Psoas muscle (tissue), 7 donors: ENCODE measurements at regions not wholly inside any gene's neighbourhood (a gene's known extent, or its start where the extent isn't known, plus 50 kb on each side); places are given as distances from the start of the nearest gene placed in this dataset.

Source experiments
- ATAC-seq, 4 donors: fragments of 200-7000 bp; cut with Tn5 transposase; one replicate each; pipeline ENCODE4 v1.9.1; 2020; ENCODE audit warnings: moderate library complexity in 3 of 4, mild to moderate bottlenecking in 2 of 4
- DNase-seq, 2 donors: peaks; one replicate each; pipeline ENCODE4 v3.0.0-alpha.2; 2020
- H3K27ac ChIP-seq: fragments of 200-600 bp; one replicate; pipeline ENCODE4 v1.8.0; 2022
- H3K27me3 ChIP-seq, 3 donors: fragments of 200-600 bp in 1 of 3; one replicate each; pipeline versions ENCODE4 v1.6.1 to v1.8.0; 2013 to 2022; ENCODE audit warnings: low read length in 2 of 3, mild to moderate bottlenecking in 2 of 3, moderate library complexity in 1 of 3; ENCODE audit not compliant: insufficient read depth in 3 of 3
- H3K36me3 ChIP-seq, 2 donors: fragments of 200-600 bp in 1 of 2; one replicate each; pipeline versions ENCODE4 v1.6.1 to v1.8.0; 2013 to 2022; ENCODE audit warnings: low read depth in 1 of 2, mild to moderate bottlenecking in 1 of 2, moderate library complexity in 1 of 2; ENCODE audit not compliant: insufficient read depth in 1 of 2
- H3K4me1 ChIP-seq: fragments of 200-600 bp; one replicate; pipeline ENCODE4 v1.8.0; 2022
- H3K4me3 ChIP-seq: fragments of 200-600 bp; one replicate; pipeline ENCODE4 v1.8.0; 2022; ENCODE audit warnings: mild to moderate bottlenecking
- H3K9me3 ChIP-seq: fragments of 200-600 bp; one replicate; pipeline ENCODE4 v1.8.0; 2022
- WGBS, 3 donors: extraction: QIAGEN DNeasy Blood & Tissue Kit; methylation state at CpG; one replicate each; pipeline versions ENCODE4 v1.1.6 to v1.1.7; 2013; 5-methylcytosine and 5-hydroxymethylcytosine counted together
- intact Hi-C, 2 donors: fragments of 100-400 bp; cut with DNase I; formaldehyde crosslinking; loops; one replicate each; pipeline versions ENCODE4 v1.11.0 to v1.14.2; 2022
- TF ChIP-seq, protein P1 (sequence below): fragments of 200-600 bp; IDR thresholded peaks from one replicate; pipeline ENCODE4 v1.8.0; 2022; ENCODE audit warnings: antibody characterized with exemption
- donor health status: healthy with polysubstance abuse.
- donor health status: DM: no; HTN: no; CAD: no; lungs with moderate emphysema.
- donor health status: Bipolar disorder and iron deficiency.
- donor health status: healthy.
- donor health status: DM: yes; HTN: yes; CAD: no.
- donor health status: DM: no; HTN: no; CAD: no.
- donor health status: DM: yes; HTN: yes; CAD: no.

DNA sequence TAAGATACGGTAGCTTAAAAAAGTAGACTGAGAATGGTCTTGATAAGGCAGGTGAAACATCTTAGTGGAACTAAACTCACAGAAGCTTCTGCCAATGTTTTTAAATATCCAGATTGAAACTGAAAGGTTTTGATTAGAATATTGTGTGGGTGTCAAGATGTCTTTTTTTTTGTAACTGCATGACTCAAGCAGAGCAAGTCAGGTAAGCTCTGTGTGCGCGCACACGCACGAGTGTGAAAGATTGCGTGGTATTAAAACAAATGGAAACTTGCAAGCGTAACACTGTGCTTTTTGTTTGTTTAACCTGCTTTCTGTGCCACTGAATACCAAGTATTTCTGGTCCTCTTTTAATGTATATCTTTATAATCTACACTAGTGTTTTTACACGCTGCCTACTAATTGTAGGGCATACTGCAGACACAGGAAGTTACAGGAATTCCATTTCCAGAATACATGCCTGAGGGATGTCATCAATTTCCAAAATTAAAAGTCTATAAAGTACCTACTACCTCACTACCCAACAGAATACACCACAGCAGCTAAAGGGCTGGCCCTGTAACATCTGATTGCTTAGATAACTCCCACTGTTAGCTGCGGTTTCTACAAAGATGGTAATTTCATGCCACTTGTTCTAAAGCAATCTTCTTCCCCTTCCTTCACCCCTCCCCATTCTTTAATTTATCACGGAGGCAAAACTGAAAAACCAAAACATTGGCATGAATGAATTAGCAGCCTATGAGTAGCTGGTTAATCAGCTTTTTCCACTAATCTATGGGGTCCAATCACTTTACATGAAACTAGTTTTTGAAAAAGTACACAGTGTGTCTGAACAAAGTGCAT, 472.8 kb downstream of the SHQ1 start:
- no peak overlapping the region for H3K27ac ChIP-seq
- peaks cover 7% of the 10 kb centered on the region for H3K4me1 ChIP-seq
- intact Hi-C loops = no loop called here
- peaks cover 0 to 25% of the 10 kb centered on the region in 2 donors for H3K36me3 ChIP-seq
- TF ChIP-seq, protein P1, sequence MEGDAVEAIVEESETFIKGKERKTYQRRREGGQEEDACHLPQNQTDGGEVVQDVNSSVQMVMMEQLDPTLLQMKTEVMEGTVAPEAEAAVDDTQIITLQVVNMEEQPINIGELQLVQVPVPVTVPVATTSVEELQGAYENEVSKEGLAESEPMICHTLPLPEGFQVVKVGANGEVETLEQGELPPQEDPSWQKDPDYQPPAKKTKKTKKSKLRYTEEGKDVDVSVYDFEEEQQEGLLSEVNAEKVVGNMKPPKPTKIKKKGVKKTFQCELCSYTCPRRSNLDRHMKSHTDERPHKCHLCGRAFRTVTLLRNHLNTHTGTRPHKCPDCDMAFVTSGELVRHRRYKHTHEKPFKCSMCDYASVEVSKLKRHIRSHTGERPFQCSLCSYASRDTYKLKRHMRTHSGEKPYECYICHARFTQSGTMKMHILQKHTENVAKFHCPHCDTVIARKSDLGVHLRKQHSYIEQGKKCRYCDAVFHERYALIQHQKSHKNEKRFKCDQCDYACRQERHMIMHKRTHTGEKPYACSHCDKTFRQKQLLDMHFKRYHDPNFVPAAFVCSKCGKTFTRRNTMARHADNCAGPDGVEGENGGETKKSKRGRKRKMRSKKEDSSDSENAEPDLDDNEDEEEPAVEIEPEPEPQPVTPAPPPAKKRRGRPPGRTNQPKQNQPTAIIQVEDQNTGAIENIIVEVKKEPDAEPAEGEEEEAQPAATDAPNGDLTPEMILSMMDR = no peak
- no peaks in the 10 kb centered on the region for H3K27me3 ChIP-seq
- no peak overlapping the region for H3K4me3 ChIP-seq
- H3K9me3 ChIP-seq = no peaks in the 10 kb centered on the region
- 90 to 94% (median 92%) methylated on average over 10 of the region's 10 CpGs for WGBS, 3 donors
- ATAC-seq (no peak), DNase-seq (no peak)

DNA sequence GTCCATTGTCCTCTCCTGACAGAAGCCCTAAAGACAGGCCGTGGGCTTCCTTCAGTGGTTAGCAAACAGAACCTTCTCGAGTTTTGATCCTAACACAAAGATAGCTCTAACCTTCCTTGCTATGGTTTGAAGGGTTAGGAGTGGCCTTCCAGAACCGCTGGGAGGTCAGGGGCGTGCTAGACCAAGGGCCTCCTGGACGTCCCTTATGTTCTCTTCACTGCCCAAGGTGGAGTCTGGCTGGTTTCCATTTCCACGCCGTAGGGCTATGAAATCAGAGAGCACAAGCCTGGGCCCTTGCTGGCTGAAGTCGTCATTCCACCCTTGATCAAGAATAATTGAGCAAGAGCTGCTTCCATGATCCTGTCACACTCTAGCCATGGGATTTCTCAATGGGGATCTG, 475.1 kb downstream of the SHQ1 start:
- DNase-seq (no peak), ATAC-seq (peak in 1 of 4 donors; percentile 31)
- intact Hi-C loops = no loop called here
- Histone ChIP-seq H3K27ac (no peak overlapping the region), H3K36me3 (peaks cover 0 to 16% of the 10 kb centered on the region in 2 donors), H3K27me3 (no peaks in the 10 kb centered on the region), H3K4me1 (no peaks in the 10 kb centered on the region), H3K9me3 (no peaks in the 10 kb centered on the region), H3K4me3 (no peak overlapping the region)
- WGBS, 3 donors = 88 to 89% (median 88%) methylated on average over 8 of the region's 8 CpGs
- TF ChIP-seq, protein P1 = no peak

DNA sequence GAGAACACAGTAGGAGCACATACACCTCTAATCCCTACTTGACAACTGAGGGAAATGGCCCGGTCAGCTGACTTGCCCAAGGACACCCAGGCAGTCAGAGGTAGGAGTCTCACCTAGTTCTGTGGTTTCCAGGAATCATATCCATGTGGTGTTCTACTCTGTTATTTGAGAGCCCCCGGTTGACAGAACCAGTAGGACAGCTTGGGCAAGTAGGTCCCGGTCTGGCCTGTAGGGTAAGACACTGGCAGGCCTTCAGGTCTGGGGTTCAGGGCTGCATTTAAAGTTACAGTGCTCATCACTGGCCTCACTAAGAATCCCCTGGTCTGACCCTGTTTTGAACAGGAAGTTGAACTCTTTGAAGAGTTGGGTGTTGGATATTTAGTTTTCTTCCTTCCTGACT, 476.1 kb downstream of the SHQ1 start:
- ATAC-seq = no peak

DNA sequence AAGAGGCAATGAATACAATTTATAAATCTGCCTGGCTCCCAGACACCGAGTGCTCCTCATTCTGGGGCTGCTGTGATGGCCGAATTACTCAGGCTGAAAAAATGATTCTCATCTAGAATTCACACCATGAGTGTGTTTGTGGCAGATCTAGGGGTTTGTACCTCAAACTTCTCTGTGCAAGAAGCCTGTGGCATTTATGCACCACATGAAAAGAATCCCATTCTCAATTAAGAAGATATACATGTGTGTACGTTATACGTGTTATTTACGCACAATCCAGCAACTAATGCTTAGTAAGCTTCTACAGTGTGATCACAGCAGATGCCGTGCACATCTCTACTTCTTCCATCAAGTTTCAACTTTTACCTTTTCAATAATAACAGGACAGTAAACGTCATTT, 476.8 kb downstream of the SHQ1 start:
- DNase-seq (no peak), ATAC-seq (no peak)
- H3K27me3 ChIP-seq = no peaks in the 10 kb centered on the region
- H3K4me1 ChIP-seq = no peaks in the 10 kb centered on the region
- no peaks in the 10 kb centered on the region for H3K9me3 ChIP-seq
- H3K27ac ChIP-seq = no peak overlapping the region
- 91 to 93% (median 92%) methylated on average over 7 of the region's 7 CpGs for WGBS, 3 donors
- no peak overlapping the region for H3K4me3 ChIP-seq
- H3K36me3 ChIP-seq = peaks cover 0 to 6% of the 10 kb centered on the region in 2 donors
- intact Hi-C loops = no loop called here
- TF ChIP-seq, protein P1 = no peak

More for the DNA sequence above, 476.1 kb downstream of the SHQ1 start:
- Histone ChIP-seq H3K4me3 (no peak overlapping the region), H3K9me3 (no peaks in the 10 kb centered on the region), H3K27me3 (no peaks in the 10 kb centered on the region), H3K27ac (no peak overlapping the region), H3K36me3 (peaks cover 0 to 13% of the 10 kb centered on the region in 2 donors), H3K4me1 (no peaks in the 10 kb centered on the region)
- 73 to 89% (median 83%) methylated on average over 3 of the region's 3 CpGs for WGBS, 3 donors
- TF ChIP-seq, protein P1 = no peak
- DNase-seq = no peak
- intact Hi-C loops = no loop called here
